HG03039 (cell line): ENCODE measurements at regions not wholly inside any gene's neighbourhood (a gene's known extent, or its start where the extent isn't known, plus 50 kb on each side); places are given as distances from the start of the nearest gene placed in this dataset.

Experiments used
- ATAC-seq: cut with Tn5 transposase; IDR thresholded peaks from one replicate; pipeline ENCODE4 v1.9.1; 2021; ENCODE audit warnings: mild to moderate bottlenecking, moderate library complexity; ENCODE audit not compliant: unreplicated experiment

GRCh38 chr4:130249002-130249401, 1153.0 kb downstream of the C4orf33 start:
- no peak for ATAC-seq

DNA sequence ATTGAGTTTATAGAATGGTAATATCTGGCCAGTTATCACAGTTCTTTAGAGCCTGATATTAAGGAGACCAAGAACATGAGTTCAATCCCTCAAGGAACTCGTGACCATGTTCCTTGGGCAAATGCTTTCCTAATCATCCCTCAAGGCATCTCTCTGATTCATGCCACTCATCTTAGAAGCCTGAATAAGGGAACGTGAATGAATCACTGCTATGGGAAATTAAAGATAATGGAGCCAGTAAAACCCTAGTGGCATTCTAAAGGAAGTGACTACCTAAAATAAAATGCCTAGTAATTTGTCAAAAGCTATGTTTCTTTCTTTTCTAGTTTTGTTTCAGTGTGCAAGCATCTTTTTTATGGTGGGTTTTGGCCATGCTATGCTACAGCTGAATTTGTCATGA, 1161.3 kb downstream of the C4orf33 start:
- ATAC-seq = no peak

- no peak for ATAC-seq
These were observed 1170.9 kb downstream of the C4orf33 start for GRCh38 chr4:130266814-130267213.

- no peak for ATAC-seq
These were observed 1192.6 kb downstream of the C4orf33 start for GRCh38 chr4:130288576-130288975.

DNA sequence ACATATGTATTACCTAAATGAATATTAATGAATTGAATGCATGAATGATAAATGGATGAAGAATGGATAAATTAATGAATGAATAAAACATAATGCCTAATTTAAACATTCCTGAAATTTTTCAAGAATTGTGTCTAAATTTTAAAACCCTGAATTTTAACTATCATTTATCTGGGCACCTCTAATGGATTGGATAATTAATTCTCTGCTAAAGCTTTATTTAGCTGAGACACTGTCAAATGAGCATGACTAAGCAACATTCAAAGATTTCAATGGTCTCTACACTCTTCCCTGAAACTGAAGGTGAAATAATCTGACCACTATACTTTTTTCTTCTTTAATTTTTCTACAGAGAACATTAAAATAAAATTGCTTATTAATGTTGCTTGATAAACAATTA, 1197.7 kb downstream of the C4orf33 start:
- ATAC-seq = no peak

DNA sequence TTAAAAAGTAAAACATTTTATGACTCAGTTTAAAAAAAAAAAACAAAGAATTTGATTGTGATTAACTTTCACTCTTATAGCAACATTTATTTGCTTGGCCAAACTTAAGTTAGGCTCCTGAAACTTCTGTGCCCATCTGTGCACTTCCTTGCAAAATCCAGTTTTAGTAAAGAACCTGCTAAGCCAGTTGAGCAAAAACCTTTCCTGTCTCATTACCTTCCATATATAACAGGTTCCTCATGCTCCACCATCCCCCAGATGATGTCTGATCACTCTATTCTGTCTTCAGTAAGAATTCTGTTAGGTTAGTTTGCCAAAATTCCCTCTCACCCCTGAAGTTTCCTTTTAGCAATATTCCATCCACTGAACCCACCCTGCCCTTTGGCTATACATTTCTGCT, 1200.5 kb downstream of the C4orf33 start:
- no peak for ATAC-seq

DNA sequence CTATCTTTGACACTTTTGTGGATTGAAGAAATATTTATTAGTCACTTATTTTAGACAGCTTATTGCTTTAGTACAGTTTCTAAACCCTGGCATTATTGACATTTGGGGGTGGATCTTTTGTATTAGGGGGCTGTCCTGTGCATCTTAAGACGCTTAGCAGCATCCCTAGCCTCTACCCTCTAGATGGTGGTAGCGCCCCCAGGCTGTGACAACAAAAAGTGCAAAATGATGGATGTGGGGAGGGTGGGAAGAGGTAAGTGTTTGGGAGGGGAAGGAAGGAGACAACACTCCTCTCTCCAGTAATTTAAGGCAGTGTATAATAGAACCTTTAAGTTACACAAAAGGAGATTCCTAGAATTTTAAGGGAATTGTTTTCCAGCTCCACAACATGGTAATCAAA, 1210.6 kb downstream of the C4orf33 start:
- ATAC-seq = no peak

DNA sequence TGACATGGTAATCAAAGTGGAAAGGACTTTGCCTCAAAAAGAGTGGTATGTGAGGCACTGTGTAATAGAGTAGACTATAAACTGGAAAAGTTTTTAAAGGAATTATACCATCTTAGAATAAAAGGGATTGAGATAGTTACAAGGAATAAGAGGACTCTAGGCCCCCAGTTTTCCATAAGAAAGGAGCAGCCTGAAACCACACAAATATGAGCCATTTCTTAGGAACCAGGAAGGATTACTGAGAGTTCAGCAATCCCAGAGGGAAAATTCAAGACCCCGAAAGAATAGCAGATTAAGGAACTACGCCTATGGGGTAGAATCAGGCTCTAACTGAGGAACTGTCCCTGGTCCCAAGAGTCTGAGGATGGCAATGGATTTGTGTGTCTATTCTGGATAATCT, 1213.3 kb downstream of the C4orf33 start:
- no peak for ATAC-seq

GRCh38 chr4:130322439-130322838, 1226.5 kb downstream of the C4orf33 start:
- no peak for ATAC-seq

GRCh38 chr4:130329036-130329435, 1233.1 kb downstream of the C4orf33 start:
- ATAC-seq = no peak

GRCh38 chr4:130333241-130333759, 1237.3 kb downstream of the C4orf33 start:
- no peak for ATAC-seq

DNA sequence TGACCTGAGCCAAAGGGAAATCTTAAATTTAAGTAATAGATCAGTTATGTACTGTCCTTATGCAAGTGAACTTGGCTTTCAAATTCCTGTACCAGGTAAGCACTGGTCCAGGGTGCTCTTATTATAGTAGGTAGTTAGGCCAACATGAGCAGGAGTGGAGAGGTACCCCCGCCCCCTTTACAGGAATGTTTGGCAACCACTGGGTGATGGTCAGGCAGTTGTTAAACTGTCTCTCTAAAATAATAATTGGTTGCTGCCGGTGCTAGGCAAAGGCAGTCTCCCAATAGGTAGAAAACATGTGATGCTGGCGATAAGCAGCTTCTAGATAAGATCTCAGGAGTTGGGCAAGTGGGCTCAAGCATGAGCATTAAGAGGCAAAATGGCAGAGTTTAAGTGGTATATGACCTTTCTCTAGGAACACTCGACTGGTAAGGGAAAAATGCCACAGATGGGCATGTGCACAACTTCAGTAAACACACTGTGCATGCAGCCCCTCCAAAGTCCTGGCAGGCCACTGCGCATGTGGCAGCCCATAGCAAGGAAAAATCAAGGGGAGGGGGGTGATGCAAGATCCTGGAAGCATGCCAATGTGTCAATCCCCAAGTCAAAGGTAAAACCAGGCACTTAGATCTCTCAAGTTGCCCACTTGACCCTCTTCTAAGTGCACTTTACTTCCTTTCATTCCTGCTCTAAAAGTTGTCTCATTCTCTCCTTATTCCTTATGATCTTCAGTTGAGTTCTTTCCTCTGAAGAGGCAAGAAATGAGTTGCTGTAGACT, 1239.7 kb downstream of the C4orf33 start:
- no peak for ATAC-seq

DNA sequence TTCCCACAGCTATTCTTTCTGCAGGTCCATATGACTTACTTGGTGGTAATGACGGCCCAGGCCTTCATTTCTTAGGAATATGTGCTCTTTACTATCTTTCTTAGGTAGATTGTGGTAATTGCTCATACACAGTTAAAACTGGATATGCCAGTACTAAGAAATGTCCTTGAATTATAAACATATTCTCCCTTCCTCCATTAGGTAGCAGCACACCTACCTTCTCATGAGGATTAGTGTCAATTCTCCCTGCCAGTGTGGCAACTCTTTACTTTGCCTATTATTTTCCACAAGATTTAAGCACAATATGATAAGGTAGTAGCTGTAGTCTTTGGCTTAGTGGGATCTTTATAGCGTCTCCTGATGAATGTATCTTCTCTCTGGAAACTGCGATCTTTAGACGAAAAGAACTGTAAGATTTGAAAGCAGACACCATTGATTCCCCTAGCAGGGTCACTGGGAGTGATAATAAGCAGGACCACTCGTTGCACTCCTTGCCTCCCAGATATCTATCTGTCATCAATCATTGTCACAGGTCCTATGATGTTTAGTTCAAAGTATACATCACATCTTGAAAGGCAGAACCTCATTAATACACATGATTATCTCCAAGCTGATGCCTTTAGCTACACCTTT, 1240.7 kb downstream of the C4orf33 start:
- ATAC-seq = peak; percentile 71

- ATAC-seq = no peak
These were observed 1242.9 kb downstream of the C4orf33 start for GRCh38 chr4:130338851-130339250.

- ATAC-seq = no peak
These were observed 1253.8 kb downstream of the C4orf33 start for GRCh38 chr4:130349745-130350144.

GRCh38 chr4:130356873-130357272, 1260.9 kb downstream of the C4orf33 start:
- ATAC-seq = no peak

DNA sequence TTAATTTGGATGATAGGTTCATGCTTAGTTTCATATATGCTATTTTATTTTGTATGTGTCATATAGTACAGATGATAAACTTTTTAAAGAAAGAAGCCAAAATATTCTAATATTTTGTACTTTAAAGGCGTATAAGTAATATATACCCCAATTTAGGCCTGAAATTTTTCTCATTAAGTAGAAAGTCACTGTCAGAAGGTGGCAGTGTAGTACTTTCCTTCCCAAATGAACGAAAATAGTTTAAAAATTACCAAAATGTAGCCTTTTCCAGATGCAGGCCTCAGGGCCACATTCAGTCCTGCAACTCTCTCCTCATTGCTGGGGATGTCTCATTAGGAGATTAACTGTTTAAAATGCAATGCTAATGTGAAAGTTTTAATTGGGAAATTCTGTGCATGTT, 1263.6 kb downstream of the C4orf33 start:
- no peak for ATAC-seq

DNA sequence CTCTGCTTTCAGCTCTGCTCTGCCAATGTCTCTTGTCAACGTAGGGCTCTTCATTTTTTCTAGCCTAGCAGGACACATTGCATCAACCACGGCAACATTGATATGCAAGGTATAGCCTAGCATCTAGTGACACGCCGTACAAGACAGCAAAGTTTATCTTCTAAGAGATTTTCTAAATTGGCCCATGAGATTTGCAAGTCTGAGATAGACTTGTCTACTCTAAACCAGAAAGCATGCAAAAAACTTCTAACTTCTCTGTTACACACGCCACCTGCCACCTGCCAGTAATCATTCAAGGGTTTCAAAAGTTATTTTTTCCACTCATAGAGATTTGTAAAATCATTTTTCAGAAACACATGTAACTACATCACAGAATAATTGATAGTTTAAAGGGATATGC, 1265.7 kb downstream of the C4orf33 start:
- ATAC-seq = no peak

DNA sequence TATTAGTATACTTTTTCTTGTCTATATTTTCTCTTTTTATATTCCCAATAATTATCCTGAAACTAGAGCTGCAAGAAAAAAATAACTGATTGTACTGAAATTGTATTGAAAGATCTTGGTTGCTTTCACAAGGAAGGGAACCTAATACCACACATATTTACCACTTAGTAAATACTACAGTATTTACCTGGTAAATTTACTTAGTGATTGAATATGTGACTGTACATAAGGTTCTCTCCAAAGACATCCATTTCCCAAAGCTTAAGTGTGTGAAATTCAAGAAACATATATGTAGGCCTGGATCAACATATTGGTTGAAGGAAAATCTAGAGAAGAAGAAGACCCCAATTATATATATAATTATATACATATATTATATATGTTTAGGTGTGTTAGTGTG, 1272.7 kb downstream of the C4orf33 start:
- no peak for ATAC-seq

DNA sequence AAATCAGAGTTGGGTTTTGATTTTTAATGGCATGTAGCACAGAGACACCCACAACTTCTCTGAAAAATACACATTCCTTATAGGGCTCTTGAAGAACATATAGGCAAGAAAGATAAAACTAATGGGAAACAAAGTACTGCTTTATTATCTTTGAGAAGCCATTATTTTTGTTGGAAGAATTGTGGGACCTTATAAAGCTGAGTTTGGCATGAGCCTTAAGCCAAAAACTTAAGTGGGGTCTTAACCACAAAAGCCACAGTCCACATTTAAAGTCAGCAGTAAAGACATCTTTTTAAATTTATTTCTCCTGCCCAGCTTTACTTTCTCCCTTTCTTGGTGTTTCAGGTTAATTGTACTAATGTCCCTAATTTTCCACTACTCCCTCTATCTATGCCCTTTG, 1297.3 kb downstream of the C4orf33 start:
- ATAC-seq = no peak

DNA sequence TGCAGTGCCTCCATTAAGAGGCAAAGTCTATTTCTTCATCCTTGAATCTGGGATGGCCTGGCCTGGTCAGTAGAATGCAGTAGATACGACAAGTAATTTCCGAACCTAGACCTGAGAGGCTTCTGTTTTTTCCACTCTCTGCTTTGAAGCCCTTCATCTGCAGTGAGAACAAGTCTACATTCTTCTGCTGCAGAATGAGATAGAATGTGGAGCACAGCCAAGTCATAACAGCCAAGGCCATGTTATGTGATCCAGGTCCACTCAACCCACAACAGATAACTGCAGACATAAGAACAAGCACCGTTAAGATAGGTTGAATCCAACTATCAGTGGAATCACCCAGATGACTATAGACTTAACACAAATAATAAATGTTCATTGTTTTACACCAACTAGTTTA, 1297.7 kb downstream of the C4orf33 start:
- ATAC-seq = no peak

DNA sequence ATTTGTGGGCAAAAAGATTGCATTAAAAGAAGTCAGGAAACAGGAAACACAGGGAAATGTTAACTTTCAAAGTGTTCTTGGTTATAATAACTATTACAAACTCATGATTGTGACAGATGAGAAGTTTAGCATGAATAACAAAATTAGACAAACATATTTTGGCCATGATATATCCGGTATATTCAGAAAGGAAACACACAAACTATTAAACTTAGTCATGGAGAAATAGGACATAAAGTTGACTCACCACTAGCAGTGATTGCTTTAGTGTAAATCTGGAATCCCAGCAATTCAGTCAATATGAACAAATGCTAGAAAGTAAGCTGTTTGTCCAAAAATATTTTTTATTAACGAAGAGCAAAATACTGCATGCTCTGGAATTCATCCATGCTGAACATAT, 1299.9 kb downstream of the C4orf33 start:
- no peak for ATAC-seq
